Motor neuron (in vitro differentiated cells): ENCODE measurements at regions not wholly inside any gene's neighbourhood (a gene's known extent, or its start where the extent isn't known, plus 50 kb on each side); places are given as distances from the start of the nearest gene placed in this dataset.
"Not testable (repeated sequence)": the region's sequence is repeated elsewhere in the genome, so short reads cannot be mapped to it uniquely, and the experiment has no call there.

ENCODE experiments used
- ATAC-seq, 8 experiments: fragments of 200-7000 bp; cut with Tn5 transposase; replicated peaks in 6 of 8; 2 replicates each; pipeline ENCODE4 v1.8.0; 2021; ENCODE audit warnings: mild to moderate bottlenecking in 8 of 8, moderate library complexity in 8 of 8
- H3K27ac ChIP-seq, 2 donors: fragments of 250-450 bp; sonication (Bioruptor Pico); 2 replicates each; pipeline ENCODE4 v1.9.0; 2021; ENCODE audit warnings: antibody characterized with exemption in 2 of 2, mild to moderate bottlenecking in 2 of 2, moderate library complexity in 1 of 2
- H3K4me1 ChIP-seq, 2 donors: fragments of 250-450 bp; sonication (Bioruptor Pico); replicated peaks in 1 of 2; 2 replicates each; pipeline ENCODE4 v1.6.1; 2021; ENCODE audit warnings: antibody characterized with exemption in 2 of 2, mild to moderate bottlenecking in 2 of 2, moderate library complexity in 1 of 2
- H3K4me3 ChIP-seq, 5 donors: fragments of 250-450 bp; sonication (Bioruptor Pico); 2 replicates each; pipeline ENCODE4 v1.9.0; 2021; ENCODE audit warnings: antibody characterized with exemption in 5 of 5, mild to moderate bottlenecking in 5 of 5, moderate library complexity in 4 of 5
- WGBS, 10 experiments: fragments of 450-650 bp; shearing (Covaris generic); methylation state at CpG; one replicate each; pipeline ENCODE4 v1.0.0; 2022; 5-methylcytosine and 5-hydroxymethylcytosine counted together
- in situ Hi-C, 9 experiments: fragments of 400-800 bp; cut with MboI; loops; one replicate each; pipeline ENCODE4 v1.15.0; 2021; ENCODE audit warnings: low sequenced_read_pairs in 9 of 9, low pct_unique_long_range_greater_than_20kb in 2 of 9; ENCODE audit not compliant: unreplicated experiment in 9 of 9

DNA sequence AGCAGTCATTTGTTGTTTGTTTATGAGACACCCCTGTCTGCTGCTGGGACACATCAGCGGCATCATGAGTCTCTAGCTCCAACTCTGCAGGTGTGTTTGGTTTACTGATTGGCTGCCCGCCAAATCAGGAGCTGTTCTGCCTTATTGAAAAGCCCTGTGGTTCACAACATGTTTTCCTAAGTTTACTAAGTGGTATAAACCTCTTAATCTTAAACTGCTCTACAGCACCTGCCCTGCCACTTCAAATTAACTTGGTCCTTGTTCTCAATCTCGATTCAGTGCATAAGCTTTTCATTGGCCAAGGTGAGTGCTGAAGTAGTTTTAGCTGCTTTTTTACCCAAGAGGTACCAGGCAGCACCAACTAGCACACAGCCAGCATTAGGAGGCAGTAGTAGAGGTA is 77.8 kb upstream of the WDR72 start:
- Histone ChIP-seq H3K4me3 (no peak overlapping the region), H3K4me1 (peaks cover 0 to 6% of the 10 kb centered on the region in 2 donors), H3K27ac (no peak overlapping the region)
- in situ Hi-C loops: no loop called here
- WGBS, 10 experiments: 0 to 85% (median 17%) methylated on average over 1 to 3 of the region's 3 CpGs; no CpG with 5 or more reads in 3 of the 10 experiments
- no peak for ATAC-seq

DNA sequence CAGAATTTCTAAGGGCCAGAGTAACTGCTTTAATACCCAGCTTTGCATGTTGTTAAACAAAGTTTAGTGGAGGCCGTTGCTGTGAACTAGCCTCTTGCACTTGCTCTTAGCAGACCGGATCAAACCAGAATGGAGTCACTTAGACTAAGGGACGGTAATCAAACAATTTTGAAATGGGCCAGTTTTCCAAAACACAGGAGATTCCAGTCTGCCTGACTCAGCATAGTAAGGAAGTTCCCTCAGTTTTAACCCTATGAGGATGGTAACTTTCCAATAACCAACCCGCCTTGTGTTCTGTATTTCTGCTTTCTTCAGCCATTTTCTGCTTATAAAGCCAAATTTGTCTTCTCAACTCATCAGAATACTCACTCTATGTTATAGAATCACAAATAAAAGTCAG is 77.2 kb upstream of the WDR72 start:
- Histone ChIP-seq H3K27ac (no peak overlapping the region), H3K4me3 (no peak overlapping the region), H3K4me1 (no peaks in the 10 kb centered on the region)
- WGBS, 10 experiments: 0 to 81% (median 40%) methylated on average over 1 to 4 of the region's 4 CpGs
- in situ Hi-C loops: no loop called here
- ATAC-seq: no peak

DNA sequence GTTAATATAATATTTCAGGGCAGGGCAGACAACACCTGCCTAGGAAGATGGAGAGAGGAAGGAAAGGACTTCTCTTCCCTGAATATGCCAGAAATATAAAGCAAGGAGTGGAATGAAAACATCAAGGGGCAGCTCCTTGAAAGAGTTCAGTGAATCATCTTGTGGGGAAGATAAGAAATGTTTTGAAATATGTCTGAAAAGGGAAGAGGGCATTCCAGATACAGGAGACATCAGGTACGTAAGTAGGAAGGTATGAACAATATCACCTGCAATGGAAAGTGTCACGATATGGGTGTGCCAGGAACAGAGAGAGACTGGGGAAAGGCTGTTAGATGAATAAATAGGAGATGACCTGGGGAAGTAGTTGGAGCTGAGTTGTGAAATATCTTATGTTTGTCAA is 75.8 kb upstream of the WDR72 start:
- in situ Hi-C loops: no loop called here
- Histone ChIP-seq H3K4me3 (no peak overlapping the region), H3K27ac (no peak overlapping the region), H3K4me1 (peaks cover 0 to 3% of the 10 kb centered on the region in 2 donors)
- ATAC-seq: no peak
- WGBS, 10 experiments: 0 to 100% (median 71%) methylated on average over 1 to 2 of the region's 2 CpGs

DNA sequence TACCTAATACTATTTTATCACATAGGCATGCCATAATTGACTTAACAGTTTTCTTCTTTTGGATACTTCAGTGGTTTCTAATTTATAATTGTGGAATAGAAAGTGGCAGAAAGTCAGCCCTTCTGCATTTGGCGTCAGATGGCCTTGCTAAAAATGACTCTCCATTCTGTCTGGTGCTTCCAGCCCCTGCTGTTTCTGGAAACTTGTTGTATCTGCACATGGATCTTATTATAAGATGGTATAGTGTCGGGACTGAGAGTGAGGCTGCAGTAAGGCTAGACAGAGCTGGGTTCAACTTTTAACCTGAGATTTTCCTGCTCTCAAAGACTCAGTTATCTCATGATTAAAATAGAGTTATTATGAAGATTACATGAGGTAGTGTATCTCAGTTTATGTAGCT is 74.8 kb upstream of the WDR72 start:
- WGBS, 10 experiments: 0 to 100% (median 6%) methylated on average over 1 to 2 of the region's 2 CpGs; no CpG with 5 or more reads in 3 of the 10 experiments
- no peak for ATAC-seq
- in situ Hi-C loops: no loop called here

DNA sequence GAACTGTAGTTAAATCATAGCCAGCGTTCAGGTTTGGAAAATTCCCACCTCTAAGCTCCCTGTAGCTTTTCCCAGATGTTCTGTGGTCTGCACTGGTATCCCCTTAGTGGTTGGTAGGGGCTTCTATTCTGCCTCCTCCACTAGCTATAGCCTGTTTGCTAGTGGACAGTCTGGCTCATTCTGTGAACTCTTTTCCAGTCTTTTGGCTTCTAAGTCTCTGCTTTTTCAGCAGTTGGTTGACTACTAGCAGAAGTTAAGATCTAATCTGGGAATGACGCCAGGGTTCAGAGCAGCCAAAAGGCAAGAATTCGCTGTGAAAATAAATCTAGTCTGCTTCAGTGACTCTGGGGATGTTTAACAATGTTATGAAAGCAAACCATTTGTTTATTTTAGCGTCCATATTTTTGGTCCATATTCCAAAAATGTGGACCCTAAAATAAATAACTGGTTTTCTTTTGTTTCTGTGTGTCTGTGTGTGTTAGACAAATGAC is 73.7 kb upstream of the WDR72 start:
- peaks cover 0 to 6% of the 10 kb centered on the region in 2 donors for H3K4me1 ChIP-seq
- no peak for ATAC-seq
- H3K27ac ChIP-seq: no peak overlapping the region
- H3K4me3 ChIP-seq: no peak overlapping the region
- WGBS, 10 experiments: 0 to 100% (median 87%) methylated on average over 1 to 4 of the region's 4 CpGs
- in situ Hi-C loops: no loop called here

More for the DNA sequence above, 74.8 kb upstream of the WDR72 start:
- H3K4me1 ChIP-seq: peaks cover 0 to 6% of the 10 kb centered on the region in 2 donors
- H3K27ac ChIP-seq: no peak overlapping the region
- no peak overlapping the region for H3K4me3 ChIP-seq

DNA sequence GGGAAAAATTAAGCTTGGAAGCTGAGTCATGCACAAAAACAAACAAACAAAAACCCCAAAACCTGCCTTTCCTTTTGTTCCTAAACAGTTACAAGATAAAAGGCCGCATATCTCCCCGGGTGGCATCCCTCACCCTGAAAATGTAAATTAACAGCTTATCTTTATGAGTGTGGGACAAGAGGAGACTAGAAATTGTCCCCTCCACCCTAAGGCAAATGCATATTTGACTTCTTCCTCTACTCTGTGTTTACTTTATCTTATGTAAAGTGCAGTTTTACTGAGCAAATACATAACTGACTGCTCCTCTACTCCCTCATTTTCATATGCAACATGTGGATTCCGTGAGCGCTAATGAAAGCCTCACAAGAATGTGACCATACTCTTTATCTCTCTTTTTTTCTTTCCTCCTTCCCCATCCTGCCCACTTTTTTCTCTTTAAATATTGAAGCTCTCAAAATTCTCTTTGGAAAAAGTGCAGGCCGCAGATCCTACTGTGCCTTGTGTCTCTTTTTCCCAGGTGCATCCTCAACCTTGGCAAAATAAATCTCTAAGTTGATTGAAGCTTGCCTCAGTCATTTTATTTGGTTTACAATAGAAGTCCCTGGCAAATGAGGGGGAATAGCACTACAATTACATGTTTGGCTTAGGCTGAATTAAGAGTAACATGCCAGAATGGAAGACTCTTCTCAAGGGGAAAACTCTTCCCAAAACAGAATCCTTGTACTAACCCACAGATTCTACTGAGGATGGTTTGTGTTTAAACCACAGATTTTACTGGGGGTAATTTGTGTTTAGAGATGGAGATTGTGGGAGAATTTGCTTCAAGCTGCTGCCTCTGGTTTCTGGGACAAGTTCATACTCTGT is 72.7 kb upstream of the WDR72 start:
- WGBS, 10 experiments: 22 to 83% (median 65%) methylated on average over 2 to 5 of the region's 5 CpGs
- no peak overlapping the region for H3K4me3 ChIP-seq
- peaks cover 0 to 6% of the 10 kb centered on the region in 2 donors for H3K4me1 ChIP-seq
- in situ Hi-C loops: no loop called here
- no peak overlapping the region for H3K27ac ChIP-seq
- peak in 3 of 8 experiments; percentile 24 to 49 (median 35) for ATAC-seq

DNA sequence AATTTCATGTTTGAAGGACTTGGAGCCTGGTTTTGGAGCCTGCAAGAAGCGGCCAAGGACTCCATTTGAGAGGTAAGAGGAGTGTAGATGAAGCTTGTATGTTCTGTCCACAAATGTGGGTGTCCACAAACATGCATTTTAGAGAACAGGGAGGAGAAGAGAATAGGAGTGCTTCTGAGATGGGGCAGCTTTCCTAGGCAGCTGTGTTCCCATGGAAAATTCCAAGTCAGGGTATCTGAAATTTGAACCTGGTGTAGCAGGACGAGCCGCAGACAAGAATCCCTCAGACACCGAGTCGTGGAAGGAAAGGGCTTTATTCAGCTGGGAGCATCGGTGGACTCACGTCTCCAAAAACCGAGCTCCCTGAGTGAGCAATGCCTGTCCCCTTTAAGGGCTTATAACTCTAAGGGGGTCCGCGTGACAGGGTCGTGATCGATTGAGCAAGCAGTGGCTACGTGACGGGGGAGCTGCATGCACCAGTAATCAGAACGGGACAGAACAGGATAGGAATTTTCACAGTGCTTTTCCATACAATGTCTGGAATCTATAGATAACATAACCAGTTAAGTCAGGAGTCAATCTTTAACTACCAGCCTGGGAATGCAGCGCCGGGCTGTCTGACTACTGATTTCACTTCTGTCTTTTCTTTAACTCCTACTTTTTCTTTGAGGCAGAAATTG is 71.4 kb upstream of the WDR72 start:
- in situ Hi-C loops: no loop called here
- no peak overlapping the region for H3K4me3 ChIP-seq
- WGBS, 10 experiments: 0 to 80% (median 53%) methylated on average over 1 to 9 of the region's 17 CpGs; no CpG with 5 or more reads in 2 of the 10 experiments
- peaks cover 0 to 6% of the 10 kb centered on the region in 2 donors for H3K4me1 ChIP-seq
- H3K27ac ChIP-seq: no peak overlapping the region
- no peak for ATAC-seq

DNA sequence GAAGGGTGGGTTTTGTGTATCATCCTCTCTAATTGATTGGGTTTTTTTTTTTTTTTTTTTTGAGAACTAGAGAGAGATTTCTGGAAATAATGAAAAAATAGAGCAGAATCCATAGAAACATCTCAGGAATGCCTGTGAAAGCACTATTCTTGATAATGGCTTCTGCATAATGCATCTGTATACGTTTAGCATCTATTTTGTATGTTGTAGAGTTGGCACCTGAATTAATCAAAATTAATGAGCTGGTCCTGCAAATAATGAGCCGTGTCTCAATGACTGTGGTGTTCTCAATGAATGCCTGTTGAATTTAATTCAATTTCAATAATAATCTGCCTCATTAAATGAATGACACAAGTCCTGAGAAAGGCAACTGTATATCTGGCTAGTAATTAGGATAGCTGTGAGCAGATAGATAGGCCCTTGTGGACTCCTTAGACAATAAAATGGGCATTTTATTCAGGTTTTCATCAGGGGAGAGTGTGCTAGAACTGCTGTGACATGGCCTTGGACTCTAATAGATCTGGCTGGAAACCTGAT is 70.5 kb upstream of the WDR72 start:
- in situ Hi-C loops: no loop called here

DNA sequence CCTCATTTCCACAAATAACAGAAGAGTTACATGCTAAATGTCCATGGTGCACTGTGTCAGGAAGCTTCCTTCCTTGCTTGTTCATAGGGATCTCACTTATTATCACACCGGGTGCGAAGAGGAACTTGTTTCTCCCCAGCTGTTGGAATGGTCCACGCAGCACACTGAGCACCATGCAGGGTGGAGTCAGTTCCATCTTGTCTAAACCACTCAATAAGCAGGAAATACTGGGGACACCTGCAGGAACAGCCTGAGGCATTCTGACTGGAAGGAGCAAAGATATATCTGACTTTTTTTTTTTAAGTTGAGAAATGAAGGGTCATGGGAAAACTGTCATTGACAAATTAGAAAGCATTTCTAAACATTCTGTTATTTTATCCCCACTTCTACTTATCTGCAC is 70.0 kb upstream of the WDR72 start:
- in situ Hi-C loops: no loop called here
- H3K4me3 ChIP-seq: no peak overlapping the region
- peaks cover 0 to 6% of the 10 kb centered on the region in 2 donors for H3K4me1 ChIP-seq
- no peak overlapping the region for H3K27ac ChIP-seq
- ATAC-seq: peak in 2 of 8 experiments; percentile 19 to 33
- 16 to 93% (median 29%) methylated on average over 1 to 3 of the region's 3 CpGs; no CpG with 5 or more reads in 7 of the 10 experiments for WGBS, 10 experiments

More for the DNA sequence above, 70.5 kb upstream of the WDR72 start:
- WGBS, 10 experiments: 0 to 83% (median 16%) methylated on average over 1 to 2 of the region's 2 CpGs; no CpG with 5 or more reads in 2 of the 10 experiments
- H3K27ac ChIP-seq: no peak overlapping the region
- ATAC-seq: peak in 5 of 8 experiments; percentile 36 to 69 (median 59)
- H3K4me1 ChIP-seq: peaks cover 0 to 6% of the 10 kb centered on the region in 2 donors
- no peak overlapping the region for H3K4me3 ChIP-seq

DNA sequence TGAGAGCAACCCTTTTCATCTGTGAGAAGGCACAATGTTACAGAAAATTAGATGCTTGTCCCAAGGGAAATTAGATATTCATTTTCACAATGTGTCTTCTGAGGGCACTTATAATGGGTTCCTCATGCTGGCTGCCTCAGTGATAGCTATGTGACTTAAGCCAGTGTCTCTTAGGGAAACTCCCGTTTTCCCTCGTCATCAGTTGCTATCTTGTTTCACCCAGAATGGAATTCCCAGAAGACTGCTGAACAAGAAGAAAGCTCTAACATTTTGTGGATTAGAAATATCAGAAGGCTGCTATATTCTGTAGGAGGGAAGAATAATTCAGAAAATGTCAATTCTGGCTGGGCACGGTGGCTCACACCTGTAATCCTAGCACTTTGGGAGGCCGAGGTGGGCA is 67.9 kb upstream of the WDR72 start:
- no peak overlapping the region for H3K27ac ChIP-seq
- in situ Hi-C loops: no loop called here
- WGBS, 10 experiments: 0 to 100% (median 70%) methylated on average over 1 to 4 of the region's 4 CpGs; no CpG with 5 or more reads in 3 of the 10 experiments
- H3K4me3 ChIP-seq: no peak overlapping the region
- ATAC-seq: no peak
- H3K4me1 ChIP-seq: peaks cover 0 to 6% of the 10 kb centered on the region in 2 donors

DNA sequence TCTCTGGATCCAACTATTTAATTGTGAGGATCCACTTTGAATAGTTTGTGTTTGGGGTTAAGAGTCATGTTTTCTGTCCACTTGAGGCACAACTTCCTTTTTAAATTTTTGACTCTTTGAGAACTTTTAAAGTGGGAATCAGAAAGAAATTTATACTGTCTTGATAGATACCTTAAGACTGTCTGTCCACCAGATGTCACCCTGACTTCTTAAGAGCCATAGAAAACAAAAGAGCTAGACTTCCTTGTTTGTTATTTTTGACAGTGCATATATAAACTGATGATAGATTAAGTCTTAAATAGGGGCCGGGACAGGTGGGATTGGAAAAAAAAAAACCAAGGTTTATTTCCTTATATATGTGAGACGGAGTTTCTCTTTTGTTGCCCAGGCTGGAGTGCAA is 52.1 kb upstream of the WDR72 start:
- H3K4me1 ChIP-seq: no peaks in the 10 kb centered on the region
- peak in 1 of 8 experiments; percentile 20 for ATAC-seq
- H3K4me3 ChIP-seq: no peak overlapping the region
- no peak overlapping the region for H3K27ac ChIP-seq
- in situ Hi-C loops: no loop called here
- WGBS, 10 experiments: 0 to 79% (median 18%) methylated on average over 1 to 2 of the region's 2 CpGs; no CpG with 5 or more reads in 3 of the 10 experiments

DNA sequence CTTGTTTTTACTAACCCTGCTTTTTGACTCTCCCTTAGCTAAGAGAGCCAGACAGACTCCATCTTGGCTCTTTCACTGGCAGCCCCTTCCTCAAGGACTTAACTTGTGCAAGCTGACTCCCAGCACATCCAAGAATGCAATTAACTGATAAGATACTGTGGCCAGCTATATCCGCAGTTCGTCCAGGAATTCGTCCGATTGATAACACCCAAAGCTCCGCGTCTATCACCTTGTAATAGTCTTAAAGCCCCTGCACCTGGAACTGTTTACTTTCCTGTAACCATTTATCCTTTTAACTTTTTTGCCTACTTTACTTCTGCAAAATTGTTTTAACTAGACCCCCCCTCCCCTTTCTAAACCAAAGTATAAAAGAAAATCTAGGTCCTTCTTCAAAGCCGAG is 50.8 kb upstream of the WDR72 start:
- in situ Hi-C loops, ATAC-seq, H3K4me3 ChIP-seq, H3K4me1 ChIP-seq, H3K27ac ChIP-seq: not testable (repeated sequence)
- WGBS, 10 experiments: 71 to 100% (median 84%) methylated on average over 1 to 7 of the region's 7 CpGs; no CpG with 5 or more reads in 3 of the 10 experiments
